HPDE6-E6E7 (cell line): ENCODE measurements at regions not wholly inside any gene's neighbourhood (a gene's known extent, or its start where the extent isn't known, plus 50 kb on each side); places are given as distances from the start of the nearest gene placed in this dataset.

Experiments used
- DNase-seq: peaks from one replicate; pipeline ENCODE4 v3.0.0; 2011; ENCODE audit warnings: missing footprints; ENCODE audit errors: extremely low spot score

- no peak for DNase-seq
Measured at GRCh38 chr18:72470391-72470790, 73.8 kb downstream of the CBLN2 start.

- no peak for DNase-seq
Measured at GRCh38 chr18:72468021-72468710, 76.0 kb downstream of the CBLN2 start.

- DNase-seq: peak; percentile 14
Measured at GRCh38 chr18:72460210-72460680, 83.9 kb downstream of the CBLN2 start.

- DNase-seq: no peak
Measured at GRCh38 chr18:72458271-72458670, 85.9 kb downstream of the CBLN2 start.

GRCh38 chr18:72456802-72457201 is 87.3 kb downstream of the CBLN2 start:
- no peak for DNase-seq

GRCh38 chr18:72452328-72452727 is 91.8 kb downstream of the CBLN2 start:
- no peak for DNase-seq

- no peak for DNase-seq
Measured at GRCh38 chr18:72444798-72445155, 99.4 kb downstream of the CBLN2 start.

GRCh38 chr18:72444111-72444797 is 99.9 kb downstream of the CBLN2 start:
- no peak for DNase-seq

- no peak for DNase-seq
Measured at GRCh38 chr18:72436401-72436800, 107.7 kb downstream of the CBLN2 start.

- no peak for DNase-seq
Measured at GRCh38 chr18:72433756-72434155, 110.4 kb downstream of the CBLN2 start.

GRCh38 chr18:72427721-72428120 is 116.4 kb downstream of the CBLN2 start:
- peak; percentile 1 for DNase-seq

GRCh38 chr18:72419914-72420313 is 124.2 kb downstream of the CBLN2 start:
- no peak for DNase-seq

- DNase-seq: no peak
Measured at GRCh38 chr18:72412927-72413326, 131.2 kb downstream of the CBLN2 start.

- no peak for DNase-seq
Measured at GRCh38 chr18:72411261-72411660, 132.9 kb downstream of the CBLN2 start.

- no peak for DNase-seq
Measured at GRCh38 chr18:72410399-72410798, 133.7 kb downstream of the CBLN2 start.

- DNase-seq: no peak
Measured at GRCh38 chr18:72409903-72410302, 134.2 kb downstream of the CBLN2 start.

GRCh38 chr18:72407048-72407447 is 137.1 kb downstream of the CBLN2 start:
- DNase-seq: no peak

GRCh38 chr18:72391951-72392350 is 152.2 kb downstream of the CBLN2 start:
- no peak for DNase-seq

- no peak for DNase-seq
Measured at GRCh38 chr18:72391427-72391826, 152.7 kb downstream of the CBLN2 start.

- DNase-seq: no peak
Measured at GRCh38 chr18:72378016-72378415, 166.1 kb downstream of the CBLN2 start.

- no peak for DNase-seq
Measured at GRCh38 chr18:72376256-72376655, 167.9 kb downstream of the CBLN2 start.

GRCh38 chr18:72375618-72376017 is 168.5 kb downstream of the CBLN2 start:
- peak; percentile 3 for DNase-seq

GRCh38 chr18:72372076-72372475 is 172.1 kb downstream of the CBLN2 start:
- no peak for DNase-seq
